Cardiac septum (tissue), 1 donor: ENCODE measurements at regions not wholly inside any gene's neighbourhood (a gene's known extent, or its start where the extent isn't known, plus 50 kb on each side); places are given as distances from the start of the nearest gene placed in this dataset.

ENCODE experiments used
- DNase-seq: peaks from one replicate; pipeline ENCODE4 v3.0.0-alpha.2; 2020; ENCODE audit warnings: low spot score
- intact Hi-C: fragments of 100-400 bp; cut with DNase I; formaldehyde crosslinking; loops from one replicate; pipeline ENCODE4 v1.14.0; 2022
- donor health status: DM: no; HTN: no; CAD: no.

DNA sequence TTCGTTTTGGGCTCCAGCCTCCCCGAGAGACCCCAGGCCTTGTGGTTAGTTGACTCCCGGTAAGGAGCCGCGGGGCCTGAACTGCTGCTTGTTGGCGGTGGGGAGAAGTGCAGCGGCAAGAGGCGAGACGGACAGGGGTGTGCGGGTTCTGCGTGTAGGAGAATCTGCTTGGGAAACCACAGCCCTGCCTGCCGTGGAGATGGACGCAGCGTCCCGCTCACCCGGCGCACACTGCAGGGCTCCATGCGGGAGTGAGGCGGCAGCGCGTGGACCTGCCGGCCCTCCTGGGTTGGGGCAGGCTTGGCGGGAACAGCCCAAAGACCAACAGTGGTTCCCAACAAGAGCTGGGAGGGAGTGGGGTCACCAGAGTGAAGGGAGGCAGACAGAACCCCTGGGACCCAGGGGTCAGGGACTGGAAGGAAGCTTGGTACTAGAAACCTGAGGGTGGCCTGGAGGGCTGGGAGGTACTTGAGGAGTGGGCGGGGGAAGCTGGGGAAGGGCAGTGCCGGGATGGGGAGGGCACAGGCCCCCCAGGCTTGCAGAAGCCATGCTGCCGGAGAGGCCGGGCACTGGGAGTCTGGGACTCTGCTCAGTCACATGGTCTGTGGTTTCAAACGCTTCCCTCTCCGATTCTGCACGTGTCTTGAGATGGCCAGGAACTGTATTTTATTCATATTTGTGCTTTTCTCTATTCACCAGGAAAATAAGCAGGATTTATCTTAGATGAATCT is 70.8 kb downstream of the RGS12 start:
- DNase-seq = no peak
- intact Hi-C loops = loop anchor here (10.0 kb wide), 1 partner anchor 171 kb away; the partner anchor contains the start of gene LRPAP1

DNA sequence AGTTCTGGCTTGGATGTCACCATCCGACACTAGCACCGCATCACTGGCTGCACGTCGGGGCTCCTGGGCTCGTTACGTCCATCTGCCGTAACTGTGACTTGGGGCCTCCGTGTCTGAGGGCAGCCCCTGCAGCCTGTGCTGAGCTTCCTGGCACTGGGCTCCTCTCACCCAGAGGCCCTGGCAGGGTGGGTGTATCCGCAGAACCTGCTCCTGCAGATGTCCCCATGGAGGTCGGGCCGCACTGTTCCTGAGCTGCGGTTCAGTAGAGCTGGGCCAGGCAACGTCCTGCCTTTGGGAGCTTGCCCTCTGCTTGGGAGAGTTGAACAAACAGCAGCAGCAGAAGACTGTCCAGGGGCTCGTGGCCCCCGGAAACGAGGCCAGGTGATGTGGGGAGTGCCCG is 71.4 kb downstream of the RGS12 start:
- no peak for DNase-seq
- intact Hi-C loops = loop anchor here (10.0 kb wide), 1 partner anchor 171 kb away; the partner anchor contains the start of gene LRPAP1

DNA sequence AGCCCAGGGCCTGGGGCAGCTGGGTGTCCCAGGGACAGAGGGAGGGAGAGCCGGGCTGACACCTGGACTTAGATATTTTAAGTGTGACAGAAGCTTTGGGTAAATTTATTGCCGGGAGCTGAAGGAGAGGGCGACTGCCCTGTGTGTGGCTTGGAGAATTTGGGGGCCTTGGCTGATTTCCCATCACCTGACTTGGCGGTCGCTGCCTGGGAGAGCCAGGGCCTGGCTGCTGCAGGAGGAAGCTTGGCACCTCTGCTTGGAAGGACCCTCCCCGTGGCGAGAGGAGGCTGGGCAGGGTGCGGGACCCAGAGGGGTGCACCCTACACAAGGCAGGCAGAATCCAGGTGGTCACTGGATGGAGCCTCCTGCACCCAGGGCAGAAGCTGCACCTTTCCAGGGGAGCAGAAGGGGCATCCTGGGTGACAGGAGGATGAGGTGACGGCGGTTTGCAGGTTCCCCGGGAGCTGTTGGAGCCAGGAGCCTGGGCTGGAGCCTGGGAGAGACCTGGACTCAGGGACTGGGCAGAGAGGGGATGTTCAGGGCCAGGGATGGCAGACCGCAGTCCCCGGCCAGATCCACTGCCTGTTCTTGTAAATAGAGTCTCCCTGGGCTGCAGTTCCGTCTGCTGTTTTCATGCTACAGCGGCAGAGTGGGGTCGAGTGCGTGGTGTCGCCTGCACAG is 72.0 kb downstream of the RGS12 start:
- intact Hi-C loops = loop anchor here (10.0 kb wide), 1 partner anchor 170 kb away; the partner anchor contains the start of gene LRPAP1
- DNase-seq = no peak

DNA sequence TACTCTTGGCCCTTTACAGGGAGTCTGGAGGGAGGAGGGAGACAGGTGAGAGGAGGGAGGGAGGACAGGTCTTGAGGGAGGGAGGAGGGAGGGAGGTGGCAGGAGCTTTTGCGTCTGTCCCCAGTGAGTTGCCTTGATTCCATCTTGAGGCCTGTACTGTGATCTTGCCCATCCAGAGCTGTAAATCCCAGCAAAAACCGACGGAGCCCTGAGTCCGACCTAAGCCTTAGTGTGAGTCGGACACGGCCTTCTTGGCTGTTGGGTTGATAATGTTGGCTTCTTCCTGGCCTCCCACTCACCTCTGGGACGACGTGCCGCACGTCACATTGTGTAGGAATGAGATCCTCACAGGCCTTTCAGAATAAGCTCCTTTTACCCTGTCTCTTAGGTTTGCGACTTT is 72.5 kb downstream of the RGS12 start:
- DNase-seq = no peak
- intact Hi-C loops = loop anchor here (10.0 kb wide), 1 partner anchor 169 kb away; the partner anchor contains the start of gene LRPAP1

DNA sequence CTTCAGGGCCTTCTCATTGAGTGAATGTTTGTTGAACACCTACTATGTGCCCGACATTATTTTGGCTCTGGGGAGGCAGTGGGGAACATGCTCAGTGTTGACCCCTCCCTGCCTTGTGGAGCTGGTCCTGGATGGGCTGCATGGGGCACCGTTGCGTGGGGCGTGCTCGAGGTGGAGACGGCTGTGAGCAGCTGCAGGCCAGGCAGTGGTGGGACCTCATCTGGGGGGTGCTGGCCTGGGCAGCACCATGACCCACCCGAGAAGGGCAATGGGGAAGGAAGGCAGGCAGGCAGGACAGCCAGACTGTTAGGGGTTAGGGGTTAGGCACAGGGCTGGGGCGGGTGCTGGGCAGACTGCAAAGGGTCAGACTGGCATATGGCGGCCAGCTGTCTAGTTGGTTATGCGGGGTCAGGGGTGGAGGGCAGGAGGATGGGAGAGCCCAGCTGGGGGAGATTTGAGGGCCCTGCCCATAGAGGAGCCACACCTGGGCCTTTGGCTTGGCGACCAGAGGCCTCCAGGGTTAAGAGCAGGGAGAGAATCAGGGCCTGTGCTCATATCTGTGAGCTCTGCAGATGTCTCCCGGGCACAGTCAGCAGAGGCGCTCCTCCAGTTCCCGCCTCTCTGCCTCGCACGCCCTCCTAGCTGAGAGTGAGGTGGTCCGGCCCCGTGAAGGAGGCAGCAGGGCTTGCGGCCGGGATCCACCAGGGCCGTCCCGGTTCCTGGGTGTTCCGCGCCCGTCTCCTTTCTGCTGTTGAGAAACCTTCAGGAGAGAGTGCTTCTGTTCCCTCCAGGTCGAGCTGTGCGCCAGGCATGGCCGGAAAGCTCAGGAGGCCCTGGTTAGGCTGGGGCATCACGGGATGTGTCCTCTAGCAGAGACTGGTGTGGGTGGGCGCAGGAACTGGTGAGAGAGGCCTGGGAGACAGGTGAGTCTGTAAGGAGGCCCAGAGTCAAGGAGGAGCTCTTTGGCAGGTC is 73.3 kb downstream of the RGS12 start:
- intact Hi-C loops = loop anchor here (10.0 kb wide), 1 partner anchor 169 kb away; the partner anchor contains the start of gene LRPAP1
- DNase-seq = no peak

DNA sequence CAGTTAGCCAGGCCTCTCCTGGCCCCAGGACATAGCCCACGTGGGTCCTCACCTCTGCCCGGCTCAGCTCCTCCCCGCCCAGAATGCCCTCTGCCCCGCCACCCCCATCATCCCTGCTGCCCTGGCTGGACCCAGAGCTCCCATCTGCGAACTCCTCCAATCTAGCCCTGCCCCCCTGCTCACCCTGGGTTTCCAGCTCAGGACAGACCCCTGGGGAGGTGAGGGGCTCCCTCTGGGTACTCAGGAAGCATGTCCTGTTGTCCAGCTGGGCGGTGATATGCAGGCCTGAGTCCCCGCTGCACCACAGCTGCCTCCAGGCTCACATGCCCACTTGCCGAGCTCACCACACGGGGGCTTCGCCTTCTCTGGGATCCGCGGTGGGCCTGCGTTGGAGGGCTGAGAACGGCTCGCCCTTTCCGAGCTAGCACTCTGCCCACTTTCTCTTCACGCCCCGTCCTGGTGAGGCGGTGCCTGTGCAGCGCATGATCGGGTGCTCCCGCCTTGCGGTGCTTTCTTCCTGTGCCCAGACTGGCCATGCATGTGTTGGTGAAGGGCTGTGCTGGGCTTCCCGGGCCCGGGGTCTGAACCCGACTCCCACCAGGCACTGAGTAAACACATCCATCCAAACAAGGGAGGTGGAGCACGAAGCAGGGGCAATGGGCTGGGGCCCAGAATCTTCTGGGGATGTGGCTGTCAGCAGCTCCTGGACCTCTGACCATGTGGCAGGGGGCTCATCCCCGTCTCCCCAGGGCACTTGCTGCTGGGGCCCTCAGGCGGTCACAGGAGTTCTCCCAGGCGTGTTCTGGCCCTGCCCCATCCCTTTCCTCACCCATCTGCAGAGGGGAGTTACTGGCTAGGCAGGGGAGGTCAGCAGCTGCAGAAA is 74.3 kb downstream of the RGS12 start:
- DNase-seq = no peak
- intact Hi-C loops = loop anchor here (10.0 kb wide), 1 partner anchor 168 kb away; the partner anchor contains the start of gene LRPAP1

DNA sequence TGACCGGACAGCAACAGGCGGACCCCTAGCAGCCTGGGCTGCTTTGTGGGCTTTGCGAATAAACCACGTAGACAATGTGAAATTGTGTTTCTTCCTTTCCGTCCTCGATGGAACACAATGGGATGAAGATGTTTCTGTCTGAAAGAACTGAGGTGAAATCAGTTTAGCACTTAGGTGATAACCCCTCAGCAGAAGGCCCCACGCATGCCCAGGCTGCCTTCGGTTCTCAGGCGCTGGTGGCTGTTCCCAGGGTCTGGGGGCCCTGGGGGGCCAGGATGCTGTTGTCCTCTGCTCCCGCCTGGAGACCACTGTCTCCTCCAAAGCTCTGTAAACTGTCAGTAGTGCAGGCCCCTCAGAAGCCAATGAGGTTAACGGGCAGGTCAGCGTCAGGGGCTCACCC is 73.9 kb upstream of the HGFAC start:
- intact Hi-C loops = loop anchor here (10.0 kb wide), 1 partner anchor 167 kb away; the partner anchor contains the start of gene LRPAP1

DNA sequence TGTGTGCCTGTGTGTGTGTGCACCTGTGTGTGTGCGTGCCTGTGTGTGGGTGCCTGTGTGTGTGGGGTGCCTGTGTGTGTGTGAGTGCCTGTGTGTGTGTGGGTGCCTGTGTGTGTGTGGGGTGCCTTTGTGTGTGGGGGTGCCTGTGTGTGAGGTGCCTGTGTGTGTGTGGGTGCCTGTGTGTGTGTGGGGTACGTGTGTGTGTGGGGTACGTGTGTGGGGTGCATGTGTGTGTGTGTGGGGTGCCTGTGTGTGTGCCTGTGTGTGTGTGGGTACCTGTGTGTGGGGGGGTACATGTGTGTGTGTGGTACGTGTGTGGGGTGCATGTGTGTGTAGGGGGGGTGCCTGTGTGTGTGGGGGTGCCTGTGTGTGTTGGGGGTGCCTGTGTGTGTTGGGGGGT is 73.4 kb upstream of the HGFAC start:
- no peak for DNase-seq
- intact Hi-C loops = loop anchor here (10.0 kb wide), 1 partner anchor 166 kb away; the partner anchor contains the start of gene LRPAP1

More for the DNA sequence above, 73.9 kb upstream of the HGFAC start:
- no peak for DNase-seq

DNA sequence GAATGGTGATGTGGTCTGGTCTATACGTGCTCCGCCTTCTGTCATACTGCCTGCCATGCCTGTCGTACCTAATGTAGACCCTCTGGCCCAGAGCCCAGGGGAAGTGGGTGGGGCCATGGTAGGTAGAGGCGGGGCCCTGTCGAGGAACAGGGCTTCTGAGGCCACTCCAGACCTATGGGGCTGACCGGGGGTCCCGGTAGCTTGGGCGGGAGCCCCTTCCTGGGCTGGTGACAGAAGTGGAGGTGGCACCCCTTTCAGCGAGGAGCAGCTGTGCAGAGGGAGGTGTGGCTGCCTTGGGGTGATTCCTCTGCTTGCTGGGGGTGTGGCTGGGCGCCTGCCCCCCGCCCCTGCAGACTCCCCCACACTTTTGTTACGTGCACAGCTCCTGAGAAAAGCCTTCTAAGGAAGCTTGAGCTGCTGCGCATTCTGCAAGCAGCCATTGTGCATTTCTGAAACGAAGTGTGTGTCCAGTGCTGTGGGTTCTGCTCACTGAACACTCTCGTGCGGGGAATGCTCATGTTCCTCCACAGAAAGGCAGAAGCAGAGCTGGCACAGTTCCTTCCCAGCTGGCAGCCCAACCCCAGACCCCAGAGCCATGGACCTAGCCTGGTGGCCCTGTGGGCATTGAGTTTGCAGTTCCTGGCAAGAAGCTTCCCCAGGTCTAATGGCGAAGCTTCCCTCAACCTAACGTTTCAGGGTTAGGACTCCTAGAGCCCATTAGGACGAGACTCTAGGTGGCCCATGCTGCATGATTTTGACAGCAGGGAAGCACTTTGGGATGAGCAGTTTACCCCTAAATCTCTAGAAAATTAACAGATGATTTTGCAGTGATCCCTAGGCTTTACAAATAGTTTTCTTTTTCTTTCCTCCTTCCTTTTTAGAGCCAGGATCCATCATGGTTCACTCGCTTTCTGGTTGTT is 72.7 kb upstream of the HGFAC start:
- intact Hi-C loops = loop anchor here (10.0 kb wide), 1 partner anchor 166 kb away; the partner anchor contains the start of gene LRPAP1
- DNase-seq = no peak

DNA sequence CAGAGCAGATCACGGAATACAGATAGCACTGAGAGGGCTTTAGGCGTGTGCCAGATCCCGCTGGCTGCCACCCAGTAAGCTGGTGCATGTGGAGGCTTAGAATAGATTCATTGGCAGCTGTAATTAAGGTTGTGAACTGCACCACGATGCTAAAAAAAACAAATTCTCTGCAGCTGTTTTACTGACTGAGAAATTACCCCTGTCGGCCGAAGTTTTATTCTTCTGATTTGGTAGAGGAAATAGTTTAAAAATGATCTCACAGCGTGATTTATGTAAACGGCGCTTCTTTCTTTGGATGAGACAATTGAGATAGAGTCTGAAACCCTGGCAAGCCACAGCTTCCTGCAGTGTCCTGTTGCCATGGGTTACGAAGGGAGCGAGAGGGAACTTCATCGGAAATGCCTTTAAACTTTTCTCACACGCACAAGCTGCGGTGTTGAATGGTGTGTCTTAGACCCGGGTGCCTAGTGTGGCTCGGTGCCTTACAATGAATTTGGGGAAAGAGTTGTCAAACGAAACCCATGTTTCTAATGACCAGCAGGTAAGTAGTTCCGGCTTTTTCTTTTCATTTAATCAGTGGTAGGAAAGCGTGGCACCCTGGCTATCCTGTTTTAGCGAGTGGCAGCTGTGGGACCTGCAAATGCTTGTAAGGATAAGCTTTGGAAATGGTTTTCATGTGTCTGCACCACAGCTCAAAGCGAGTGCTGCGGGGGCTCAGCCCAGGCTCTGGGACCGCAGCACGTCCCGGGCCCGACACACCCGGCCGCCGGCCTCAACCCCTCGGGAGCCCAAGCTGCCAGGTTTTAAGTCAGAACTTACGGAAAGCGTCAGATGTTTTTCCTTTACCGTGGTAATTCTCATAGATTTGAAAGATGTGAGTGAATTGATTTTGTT is 71.7 kb upstream of the HGFAC start:
- intact Hi-C loops = loop anchor here (10.0 kb wide), 1 partner anchor 165 kb away; the partner anchor contains the start of gene LRPAP1
- DNase-seq = no peak

DNA sequence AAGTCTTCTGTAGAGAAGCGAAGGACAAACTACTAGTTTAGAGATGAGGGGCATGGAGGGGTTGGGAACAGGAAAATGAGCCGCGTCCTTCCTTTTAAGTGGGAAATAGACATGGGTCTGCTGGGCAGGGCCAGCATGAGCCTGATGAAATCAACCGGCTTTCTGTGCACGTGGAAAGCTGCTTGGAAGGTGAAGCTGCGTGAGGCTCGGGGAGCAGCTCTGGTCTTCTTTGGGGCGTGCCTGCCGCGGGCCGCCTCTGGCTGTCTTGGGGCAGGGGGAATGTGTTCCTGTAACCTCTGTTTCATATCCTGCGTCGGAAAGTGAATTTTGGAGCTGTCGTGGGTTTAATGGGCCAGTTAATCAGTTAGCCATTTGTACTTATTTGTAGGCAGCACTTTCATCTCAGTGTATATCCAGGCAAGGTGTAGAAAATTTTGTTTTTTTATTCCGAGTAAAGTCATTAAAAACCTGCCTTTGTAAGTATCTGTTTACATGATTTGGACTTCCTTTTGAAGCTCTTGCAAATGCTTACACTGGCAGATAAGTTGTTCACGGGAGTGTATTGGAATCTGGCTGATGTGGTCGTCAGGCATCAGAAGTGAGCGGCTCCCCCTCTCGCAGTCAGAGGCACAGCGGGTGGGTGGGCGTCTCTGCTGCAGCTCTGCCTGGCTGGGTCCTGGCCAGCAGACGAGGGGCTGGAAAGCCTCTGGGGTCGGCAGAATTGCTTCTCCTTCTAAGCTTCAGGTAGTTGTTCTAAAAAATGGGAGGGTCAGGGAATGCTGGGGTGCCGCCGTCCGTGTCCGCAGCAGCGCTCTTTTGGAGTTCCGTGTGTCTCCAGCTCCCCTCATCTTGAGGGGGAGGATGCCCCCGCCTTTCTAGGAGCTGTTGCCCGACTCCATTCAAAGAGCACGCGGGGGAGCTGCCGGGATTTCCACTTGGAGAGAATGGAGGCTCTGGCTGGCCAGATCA is 70.5 kb upstream of the HGFAC start:
- intact Hi-C loops = no loop called here
- no peak for DNase-seq

DNA sequence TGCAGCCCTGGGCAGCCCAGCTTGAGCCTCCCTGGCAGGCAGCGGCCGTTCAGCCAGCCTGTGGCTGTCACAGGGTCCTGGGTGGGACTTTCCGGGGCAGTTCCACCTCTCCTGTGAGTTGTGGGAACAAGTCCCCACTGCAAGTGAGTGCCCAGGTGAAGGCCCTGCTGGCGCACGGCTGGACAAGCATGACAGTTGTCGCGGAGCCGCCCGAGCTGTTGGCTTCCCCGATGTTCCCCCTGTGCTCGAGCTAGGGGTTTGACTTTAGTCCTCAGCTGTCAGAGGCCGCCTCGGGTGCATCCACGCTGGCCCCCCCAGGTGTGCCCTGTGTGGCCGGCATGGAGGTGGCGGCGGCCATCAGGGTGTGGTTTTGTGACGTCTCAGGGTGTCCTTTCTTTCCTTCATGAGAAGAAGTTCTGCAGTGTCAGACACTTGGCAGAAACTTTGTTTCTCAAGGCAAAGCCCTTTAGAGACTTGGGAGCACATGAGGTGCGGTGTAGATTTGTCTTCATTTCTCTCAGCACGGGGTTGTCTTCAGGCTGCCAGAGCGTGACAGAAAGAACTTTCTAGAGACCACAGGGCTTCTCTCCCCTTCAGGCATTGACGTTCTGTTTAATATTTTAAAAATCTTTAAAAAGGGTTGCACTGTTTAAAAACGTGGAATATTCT is 69.4 kb upstream of the HGFAC start:
- no peak for DNase-seq
- intact Hi-C loops = no loop called here

DNA sequence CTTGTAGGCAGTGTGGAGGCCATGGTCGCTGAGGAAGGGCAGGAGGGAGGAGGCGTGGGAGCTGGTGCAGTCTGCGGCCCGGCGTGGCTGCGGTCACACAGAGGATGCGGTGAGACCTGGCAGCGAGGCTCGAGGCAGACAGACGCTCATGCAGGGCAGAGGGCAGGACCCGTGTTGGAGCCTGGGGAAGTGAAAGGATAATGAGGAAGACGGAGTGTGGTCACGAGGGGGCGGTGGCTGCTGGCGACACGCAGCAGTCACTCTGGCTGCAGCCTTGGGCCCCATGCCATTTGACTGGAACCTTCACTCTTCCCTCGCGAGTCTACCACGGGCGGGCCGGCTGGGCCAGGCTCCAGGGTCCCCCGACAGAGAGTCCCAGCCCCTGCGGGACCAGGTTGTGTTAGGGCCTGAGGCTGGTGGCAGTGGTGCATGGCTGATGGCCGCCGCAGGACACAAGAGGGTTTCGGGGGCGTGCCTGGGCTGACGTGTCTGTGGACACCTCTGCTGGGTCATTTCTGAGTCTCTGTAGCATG is 68.8 kb upstream of the HGFAC start:
- no peak for DNase-seq
- intact Hi-C loops = no loop called here

DNA sequence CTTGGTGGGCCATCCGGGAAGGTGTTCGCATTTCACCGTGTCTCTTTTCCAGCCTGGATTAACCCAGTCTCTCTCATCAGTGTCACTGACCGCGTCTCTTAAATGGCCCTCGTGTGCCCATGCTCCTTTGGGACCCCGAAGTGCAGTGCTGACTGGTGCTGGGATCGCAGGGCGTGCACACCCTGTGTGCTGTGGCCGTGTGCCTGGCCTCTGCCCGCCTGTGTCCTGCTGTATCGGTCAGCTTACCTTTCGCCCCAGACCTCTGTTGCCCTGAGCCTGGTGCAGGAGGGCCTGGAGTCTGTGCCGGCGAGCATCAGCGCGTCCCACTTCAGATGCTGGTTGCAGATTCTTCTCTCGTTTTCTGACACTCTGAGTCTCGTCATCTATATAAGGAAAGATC is 68.3 kb upstream of the HGFAC start:
- no peak for DNase-seq
- intact Hi-C loops = no loop called here
